ENCODE measurements at regions not wholly inside any gene's neighbourhood (a gene's known extent, or its start where the extent isn't known, plus 50 kb on each side); places are given as distances from the start of the nearest gene placed in this dataset.

- DNase-seq (ENCODE audit: low read depth): peak; percentile 97
Measured at GRCh38 chr2:46850742-46851141, 64.9 kb downstream of the MCFD2 start.

- DNase-seq (ENCODE audit: low read depth): peak; percentile 91
Measured at GRCh38 chr2:46849721-46850556, 65.7 kb downstream of the MCFD2 start.

GRCh38 chr2:46849046-46849715 is 66.4 kb downstream of the MCFD2 start:
- peak; percentile 88 for DNase-seq (ENCODE audit: low read depth)

- DNase-seq (ENCODE audit: low read depth): peak; percentile 44
Measured at GRCh38 chr2:46848447-46848846, 67.2 kb downstream of the MCFD2 start.

- peak; percentile 58 for DNase-seq (ENCODE audit: low read depth)
Measured at GRCh38 chr2:46847726-46848412, 67.7 kb downstream of the MCFD2 start.

- peak; percentile 98 for DNase-seq (ENCODE audit: low read depth)
Measured at GRCh38 chr2:46847185-46847710, 68.4 kb downstream of the MCFD2 start.

- peak; percentile 50 for DNase-seq (ENCODE audit: low read depth)
Measured at GRCh38 chr2:46846536-46846935, 69.1 kb downstream of the MCFD2 start.

- peak; percentile 19 for DNase-seq (ENCODE audit: low read depth)
Measured at GRCh38 chr2:46845542-46846486, 69.8 kb downstream of the MCFD2 start.

- no peak for DNase-seq (ENCODE audit: low read depth)
Measured at GRCh38 chr2:46844443-46844842, 71.2 kb downstream of the MCFD2 start.

- DNase-seq (ENCODE audit: low read depth): no peak
Measured at GRCh38 chr2:46844034-46844433, 71.6 kb downstream of the MCFD2 start.

GRCh38 chr2:46843316-46843715 is 72.3 kb downstream of the MCFD2 start:
- DNase-seq (ENCODE audit: low read depth): no peak

- no peak for DNase-seq (ENCODE audit: low read depth)
Measured at GRCh38 chr2:46842876-46843275, 72.7 kb downstream of the MCFD2 start.

GRCh38 chr2:46841621-46842020 is 74.0 kb downstream of the MCFD2 start:
- DNase-seq (ENCODE audit: low read depth): no peak

GRCh38 chr2:46839045-46839444 is 76.6 kb downstream of the MCFD2 start:
- no peak for DNase-seq (ENCODE audit: low read depth)

- no peak for DNase-seq (ENCODE audit: low read depth)
Measured at GRCh38 chr2:46837704-46838103, 77.9 kb downstream of the MCFD2 start.

- no peak for DNase-seq (ENCODE audit: low read depth)
Measured at GRCh38 chr2:46837112-46837454, 78.5 kb downstream of the MCFD2 start.

- DNase-seq (ENCODE audit: low read depth): peak; percentile 94
Measured at GRCh38 chr2:46836295-46837111, 79.1 kb downstream of the MCFD2 start.

GRCh38 chr2:46835520-46835919 is 80.1 kb downstream of the MCFD2 start:
- no peak for DNase-seq (ENCODE audit: low read depth)

- DNase-seq (ENCODE audit: low read depth): no peak
Measured at GRCh38 chr2:46832543-46832942, 83.1 kb downstream of the MCFD2 start.

- no peak for DNase-seq (ENCODE audit: low read depth)
Measured at GRCh38 chr2:46831869-46832265, 83.7 kb downstream of the MCFD2 start.
